ENCODE measurements at regions not wholly inside any gene's neighbourhood (a gene's known extent, or its start where the extent isn't known, plus 50 kb on each side); places are given as distances from the start of the nearest gene placed in this dataset.
"Not testable (repeated sequence)": the region's sequence is repeated elsewhere in the genome, so short reads cannot be mapped to it uniquely, and the experiment has no call there.

- DNase-seq (no peak), ATAC-seq (no peak)
- no peaks in the 10 kb centered on the region for H3K27me3 Mint-ChIP-seq
- H3K27ac Mint-ChIP-seq, result no peak overlapping the region
- no peak overlapping the region for H3K4me3 Mint-ChIP-seq
- no peaks in the 10 kb centered on the region for H3K4me1 Mint-ChIP-seq
- no peaks in the 10 kb centered on the region for H3K9me3 Mint-ChIP-seq
Observed at GRCh38 chr10:34889004-34889869, 74.1 kb upstream of the PARD3 start.

DNA sequence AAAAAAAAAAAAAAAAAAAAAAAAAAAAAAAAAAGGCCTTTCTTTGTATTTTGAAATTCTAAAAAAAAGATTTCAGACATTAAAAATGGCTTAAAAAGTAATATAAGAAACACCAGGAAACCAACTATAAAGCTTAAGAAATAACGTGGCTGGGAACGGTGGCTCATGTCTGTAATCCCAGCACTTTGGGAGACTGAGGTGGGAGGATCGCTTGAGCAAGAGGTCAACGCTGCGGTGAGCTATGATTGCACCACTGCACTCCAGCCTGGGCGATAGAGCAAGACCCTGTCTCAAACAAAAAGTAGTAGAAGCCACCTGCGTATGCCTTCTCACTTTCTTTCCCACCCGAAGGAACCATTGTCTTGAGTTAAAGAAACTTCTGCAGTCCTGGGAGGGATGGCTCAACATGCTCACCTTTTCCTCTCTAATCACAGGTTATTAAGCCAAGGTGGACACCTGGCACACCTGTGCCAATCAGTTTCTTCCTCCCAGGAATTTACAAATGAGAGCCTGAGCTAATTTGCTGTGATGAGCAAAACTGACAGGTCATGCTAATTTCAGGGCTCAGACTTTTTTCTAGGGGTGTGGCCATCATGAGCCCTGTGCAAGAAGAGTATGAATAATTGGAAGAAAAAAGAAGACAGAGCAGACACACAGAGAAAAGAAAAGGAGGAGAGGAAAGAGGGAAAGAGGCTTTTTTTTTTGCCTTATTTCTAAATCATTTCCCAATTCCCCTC is 72.0 kb upstream of the PARD3 start:
- DNase-seq (no peak), ATAC-seq (no peak)
- no peaks in the 10 kb centered on the region for H3K4me1 Mint-ChIP-seq
- no peaks in the 10 kb centered on the region for H3K27me3 Mint-ChIP-seq
- H3K4me3 Mint-ChIP-seq, result no peak overlapping the region
- H3K9me3 Mint-ChIP-seq, result no peaks in the 10 kb centered on the region
- no peak overlapping the region for H3K27ac Mint-ChIP-seq

- H3K27ac Mint-ChIP-seq, result no peak overlapping the region
- no peak for DNase-seq
- no peak overlapping the region for H3K4me3 Mint-ChIP-seq
- no peaks in the 10 kb centered on the region for H3K27me3 Mint-ChIP-seq
- ATAC-seq, result no peak
- no peaks in the 10 kb centered on the region for H3K9me3 Mint-ChIP-seq
- H3K4me1 Mint-ChIP-seq, result no peaks in the 10 kb centered on the region
Observed at GRCh38 chr10:34885898-34886297, 70.8 kb upstream of the PARD3 start.

DNA sequence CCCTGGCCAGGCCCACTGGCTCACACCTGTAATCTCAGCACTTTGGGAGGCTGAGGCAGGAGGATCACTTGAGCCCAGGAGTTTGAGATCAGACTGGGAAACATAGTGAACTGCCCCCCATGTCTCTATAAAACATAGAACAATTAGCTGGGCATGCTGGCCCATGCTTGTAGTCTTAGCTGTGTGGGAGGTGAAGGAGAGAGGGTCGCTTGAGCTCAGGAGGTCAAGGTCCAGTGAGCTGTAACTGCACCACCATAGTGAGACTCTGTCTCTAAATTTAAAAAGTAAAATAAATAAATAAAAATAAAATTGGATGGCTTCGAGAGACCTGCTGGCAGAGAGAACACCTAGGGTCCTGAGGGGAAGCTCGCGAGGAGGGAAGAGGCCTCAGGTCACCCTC is 69.9 kb upstream of the PARD3 start:
- H3K27ac Mint-ChIP-seq, result no peak overlapping the region
- H3K9me3 Mint-ChIP-seq, result no peaks in the 10 kb centered on the region
- H3K4me3 Mint-ChIP-seq, result no peak overlapping the region
- no peaks in the 10 kb centered on the region for H3K27me3 Mint-ChIP-seq
- DNase-seq, result no peak
- no peak for ATAC-seq
- H3K4me1 Mint-ChIP-seq, result no peaks in the 10 kb centered on the region

DNA sequence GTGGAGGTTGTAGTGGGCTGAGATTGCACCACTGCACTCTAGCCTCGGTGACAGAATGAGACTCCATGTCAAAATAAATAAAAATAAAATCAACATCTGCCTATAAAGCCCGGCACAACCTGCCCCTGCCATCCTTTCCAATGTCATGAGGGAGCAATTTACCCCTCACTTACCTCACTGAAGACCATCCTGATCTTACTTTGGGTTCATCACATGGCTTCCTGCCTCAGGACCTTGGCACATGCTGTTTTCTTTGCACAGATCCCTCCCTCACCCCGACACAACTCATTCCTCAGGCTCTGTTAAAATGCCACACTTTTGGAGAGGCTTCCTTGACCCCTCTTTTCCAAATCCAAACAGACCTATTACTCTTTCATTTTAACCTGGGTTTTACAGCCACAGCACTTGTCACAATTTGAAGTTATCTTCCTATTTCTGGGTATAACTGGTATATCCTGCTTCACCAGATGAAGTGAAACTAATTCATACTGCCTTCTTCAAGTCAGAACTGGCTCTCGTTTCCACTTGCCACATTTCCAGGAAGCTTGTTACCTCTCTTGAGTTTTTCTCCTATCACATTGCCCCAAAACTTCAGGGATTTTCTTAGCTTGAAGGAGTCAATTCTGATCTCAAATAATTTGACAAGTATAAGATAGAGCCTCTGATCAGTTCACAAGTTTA is 69.3 kb upstream of the PARD3 start:
- no peak overlapping the region for H3K4me3 Mint-ChIP-seq
- H3K27me3 Mint-ChIP-seq, result no peaks in the 10 kb centered on the region
- no peaks in the 10 kb centered on the region for H3K4me1 Mint-ChIP-seq
- no peak for DNase-seq
- H3K27ac Mint-ChIP-seq, result peak overlapping the region in 1 of 2 donors; percentile 16
- no peaks in the 10 kb centered on the region for H3K9me3 Mint-ChIP-seq
- no peak for ATAC-seq

- H3K27ac Mint-ChIP-seq, result no peak overlapping the region
- no peaks in the 10 kb centered on the region for H3K27me3 Mint-ChIP-seq
- DNase-seq (no peak), ATAC-seq (no peak)
- H3K4me3 Mint-ChIP-seq, result no peak overlapping the region
- no peaks in the 10 kb centered on the region for H3K9me3 Mint-ChIP-seq
- H3K4me1 Mint-ChIP-seq, result no peaks in the 10 kb centered on the region
Observed at GRCh38 chr10:34880817-34881216, 65.7 kb upstream of the PARD3 start.

- not testable (repeated sequence) for DNase-seq, H3K4me3 Mint-ChIP-seq, ATAC-seq, H3K9me3 Mint-ChIP-seq, H3K4me1 Mint-ChIP-seq, H3K27ac Mint-ChIP-seq, H3K27me3 Mint-ChIP-seq
Observed at GRCh38 chr10:34878651-34879050, 63.6 kb upstream of the PARD3 start.

DNA sequence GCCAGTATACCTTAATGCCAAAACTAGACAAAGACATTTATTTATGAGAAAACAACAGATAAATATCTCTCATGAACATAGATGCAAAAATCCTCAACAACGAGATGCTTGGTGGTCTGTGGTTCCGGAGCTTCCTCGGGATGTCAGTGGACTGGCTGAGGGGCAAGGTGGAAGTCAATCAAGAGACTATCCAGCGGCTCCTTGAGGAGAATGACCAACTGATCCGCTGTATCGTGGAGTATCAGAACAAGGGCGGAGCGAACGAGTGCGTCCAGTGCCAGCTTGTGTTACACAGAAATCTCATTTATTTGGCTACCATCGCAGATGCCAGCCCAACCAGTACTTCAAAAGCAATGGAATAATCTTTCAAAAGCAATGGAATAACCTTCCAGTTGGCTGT is 60.0 kb upstream of the PARD3 start:
- DNase-seq, result no peak
- H3K4me3 Mint-ChIP-seq, result no peak overlapping the region
- no peak for ATAC-seq
- H3K4me1 Mint-ChIP-seq, result no peaks in the 10 kb centered on the region
- no peaks in the 10 kb centered on the region for H3K27me3 Mint-ChIP-seq
- no peaks in the 10 kb centered on the region for H3K9me3 Mint-ChIP-seq
- no peak overlapping the region for H3K27ac Mint-ChIP-seq

GRCh38 chr10:34872820-34873219 is 57.7 kb upstream of the PARD3 start:
- Mint-ChIP-seq H3K4me1 (no peaks in the 10 kb centered on the region), H3K4me3 (no peak overlapping the region), H3K9me3 (no peaks in the 10 kb centered on the region), H3K27me3 (peaks cover 10% of the 10 kb centered on the region), H3K27ac (no peak overlapping the region)
- DNase-seq (no peak), ATAC-seq (no peak)

GRCh38 chr10:34869135-34869836 is 54.2 kb upstream of the PARD3 start:
- Mint-ChIP-seq H3K27ac (no peak overlapping the region), H3K9me3 (no peaks in the 10 kb centered on the region), H3K27me3 (peaks cover 10% of the 10 kb centered on the region), H3K4me1 (no peaks in the 10 kb centered on the region), H3K4me3 (no peak overlapping the region)
- ATAC-seq, result no peak
- DNase-seq, result no peak

GRCh38 chr10:34868589-34868988 is 53.5 kb upstream of the PARD3 start:
- no peak for DNase-seq
- Mint-ChIP-seq H3K4me1 (no peaks in the 10 kb centered on the region), H3K4me3 (no peak overlapping the region), H3K27ac (no peak overlapping the region), H3K27me3 (peaks cover 10% of the 10 kb centered on the region), H3K9me3 (no peaks in the 10 kb centered on the region)
- no peak for ATAC-seq

- no peak overlapping the region for H3K4me3 Mint-ChIP-seq
- ATAC-seq, result no peak
- H3K4me1 Mint-ChIP-seq, result no peaks in the 10 kb centered on the region
Observed at GRCh38 chr10:34866848-34867247, 51.8 kb upstream of the PARD3 start.

More at GRCh38 chr10:34866848-34867247, 51.8 kb upstream of the PARD3 start:
- no peak overlapping the region for H3K27ac Mint-ChIP-seq
- no peak for DNase-seq
- H3K27me3 Mint-ChIP-seq, result peaks cover 10% of the 10 kb centered on the region
- no peaks in the 10 kb centered on the region for H3K9me3 Mint-ChIP-seq

Data from stimulated activated naive CD8-positive, alpha-beta T cell treated with anti-CD3 and anti-CD28 coated beads, Interleukin-15, amount 100 ng/mL, for 72 hours (primary cell).